K562 (cell line): ENCODE measurements at regions not wholly inside any gene's neighbourhood (a gene's known extent, or its start where the extent isn't known, plus 50 kb on each side); places are given as distances from the start of the nearest gene placed in this dataset.

ENCODE experiments used
- EZH2 ChIP-seq: IDR thresholded peaks from 2 replicates; pipeline ENCODE4 v1.6.1; 2012; ENCODE audit warnings: low read depth, mild to moderate bottlenecking, inconsistent platforms, low read length, borderline replicate concordance
- IFI16 ChIP-seq: fragments of 250-450 bp; sonication (Bioruptor Pico); IDR thresholded peaks from 2 replicates; pipeline ENCODE4 v2.1.2; 2022; ENCODE audit warnings: mild to moderate bottlenecking, inconsistent platforms
- KLF16 ChIP-seq: IDR thresholded peaks from 2 replicates; pipeline ENCODE4 v1.6.1; 2016; ENCODE audit warnings: antibody characterized with exemption
- NCOA4 ChIP-seq: fragments of 450-650 bp; IDR thresholded peaks from 2 replicates; pipeline ENCODE4 v1.6.1; 2018; ENCODE audit warnings: mild to moderate bottlenecking; ENCODE audit not compliant: partially characterized antibody
- POLR2AphosphoS5 ChIP-seq: IDR thresholded peaks from 2 replicates; pipeline ENCODE4 v1.6.1; 2011; ENCODE audit warnings: mild to moderate bottlenecking, low read depth, low read length, moderate library complexity; ENCODE audit not compliant: control insufficient read depth, insufficient read depth
- RAD21 ChIP-seq, 2 experiments: fragments of 250-450 bp in 1 of 2; fragments of 450-650 bp in 1 of 2; sonication (Bioruptor Pico) in 1 of 2; formaldehyde crosslinking in 1 of 2; IDR thresholded peaks in 1 of 2; conservative IDR thresholded peaks in 1 of 2; 2 replicates each; pipeline versions ENCODE4 v1.4.0 to v1.8.0; 2020 to 2022; ENCODE audit warnings: mild to moderate bottlenecking in 2 of 2, moderate library complexity in 1 of 2
- SIN3A ChIP-seq, 2 experiments: fragments of 150-350 bp in 1 of 2; IDR thresholded peaks; 2 replicates each; pipeline ENCODE4 v1.6.1; 2011 to 2016; ENCODE audit warnings: borderline replicate concordance in 2 of 2, low read depth in 2 of 2, low read length in 2 of 2, mild to moderate bottlenecking in 2 of 2, moderate library complexity in 2 of 2; ENCODE audit not compliant: control insufficient read depth in 1 of 2
- ZFP91 ChIP-seq: sonication (generic); formaldehyde crosslinking; IDR thresholded peaks from 2 replicates; pipeline ENCODE4 v1.8.0; 2022; ENCODE audit warnings: mild to moderate bottlenecking, missing genetic modification reagents
- TF ChIP-seq, protein P1 (sequence below), 3 experiments: IDR thresholded peaks in 2 of 3; conservative IDR thresholded peaks in 1 of 3; 2 replicates each; pipeline ENCODE4 v1.5.1; 2011 to 2012; ENCODE audit warnings: low read length in 3 of 3, mild to moderate bottlenecking in 3 of 3, control low read depth in 2 of 3, improper control_type of control experiment in 1 of 3, inconsistent platforms in 1 of 3, low read depth in 1 of 3, mixed read lengths in 1 of 3, moderate library complexity in 1 of 3; ENCODE audit not compliant: insufficient read depth in 2 of 3
- TF ChIP-seq, protein P2 (sequence below), 2 experiments: fragments of 450-650 bp in 1 of 2; sonication (generic) in 1 of 2; formaldehyde crosslinking; conservative IDR thresholded peaks; 2 replicates each; pipeline versions ENCODE4 v1.4.0 to v1.8.1; 2020 to 2022; ENCODE audit warnings: mild to moderate bottlenecking in 1 of 2, missing genetic modification reagents in 1 of 2

- no peak for TF ChIP-seq SIN3A (IDR thresholded peaks at IDR 0.05; ENCODE audit: borderline replicate concordance in 2 of 2, control insufficient read depth in 1 of 2, low read depth in 2 of 2, low read length in 2 of 2)
- TF ChIP-seq RAD21 (CRISPR knock-in tag; conservative IDR thresholded peaks at IDR 0.05 in 1 of 2, IDR thresholded peaks at IDR 0.05 in 1 of 2): no peak
- no peak for TF ChIP-seq ZFP91 (CRISPR knock-in tag)
- no peak for TF ChIP-seq NCOA4
- TF ChIP-seq, protein P1, sequence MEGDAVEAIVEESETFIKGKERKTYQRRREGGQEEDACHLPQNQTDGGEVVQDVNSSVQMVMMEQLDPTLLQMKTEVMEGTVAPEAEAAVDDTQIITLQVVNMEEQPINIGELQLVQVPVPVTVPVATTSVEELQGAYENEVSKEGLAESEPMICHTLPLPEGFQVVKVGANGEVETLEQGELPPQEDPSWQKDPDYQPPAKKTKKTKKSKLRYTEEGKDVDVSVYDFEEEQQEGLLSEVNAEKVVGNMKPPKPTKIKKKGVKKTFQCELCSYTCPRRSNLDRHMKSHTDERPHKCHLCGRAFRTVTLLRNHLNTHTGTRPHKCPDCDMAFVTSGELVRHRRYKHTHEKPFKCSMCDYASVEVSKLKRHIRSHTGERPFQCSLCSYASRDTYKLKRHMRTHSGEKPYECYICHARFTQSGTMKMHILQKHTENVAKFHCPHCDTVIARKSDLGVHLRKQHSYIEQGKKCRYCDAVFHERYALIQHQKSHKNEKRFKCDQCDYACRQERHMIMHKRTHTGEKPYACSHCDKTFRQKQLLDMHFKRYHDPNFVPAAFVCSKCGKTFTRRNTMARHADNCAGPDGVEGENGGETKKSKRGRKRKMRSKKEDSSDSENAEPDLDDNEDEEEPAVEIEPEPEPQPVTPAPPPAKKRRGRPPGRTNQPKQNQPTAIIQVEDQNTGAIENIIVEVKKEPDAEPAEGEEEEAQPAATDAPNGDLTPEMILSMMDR (IDR thresholded peaks at IDR 0.05 in 2 of 3, conservative IDR thresholded peaks at IDR 0.05 in 1 of 3; ENCODE audit: insufficient read depth in 2 of 3, low read depth in 1 of 3, low read length in 3 of 3): no peak
- no peak for TF ChIP-seq KLF16
- no peak for TF ChIP-seq EZH2
- no peak for TF ChIP-seq POLR2AphosphoS5
- TF ChIP-seq, protein P2, sequence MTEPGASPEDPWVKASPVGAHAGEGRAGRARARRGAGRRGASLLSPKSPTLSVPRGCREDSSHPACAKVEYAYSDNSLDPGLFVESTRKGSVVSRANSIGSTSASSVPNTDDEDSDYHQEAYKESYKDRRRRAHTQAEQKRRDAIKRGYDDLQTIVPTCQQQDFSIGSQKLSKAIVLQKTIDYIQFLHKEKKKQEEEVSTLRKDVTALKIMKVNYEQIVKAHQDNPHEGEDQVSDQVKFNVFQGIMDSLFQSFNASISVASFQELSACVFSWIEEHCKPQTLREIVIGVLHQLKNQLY (CRISPR knock-in tag; conservative IDR thresholded peaks at IDR 0.05): no peak
- TF ChIP-seq IFI16: no peak
Observed at GRCh38 chr16:64426131-64426666, 695.7 kb downstream of the CDH11 start.
